WTC11 (cell line): ENCODE measurements at regions not wholly inside any gene's neighbourhood (a gene's known extent, or its start where the extent isn't known, plus 50 kb on each side); places are given as distances from the start of the nearest gene placed in this dataset.

Experiments
- ATAC-seq: fragments of 200-7000 bp; cut with Tn5 transposase; 2 replicates; pipeline ENCODE4 v1.10.0; 2021; ENCODE audit warnings: mild to moderate bottlenecking, moderate library complexity
- CTCF ChIA-PET: fragments of 300-600 bp; sonication (Branson Sonifier 250); formaldehyde crosslinking; loops from one replicate; lab custom pipeline; 2021; ENCODE audit warnings: antibody characterized with exemption; lab: Charles Lee
- POLR2A ChIA-PET: fragments of 350-600 bp; sonication (Branson Sonifier 250); formaldehyde crosslinking; loops from one replicate; lab custom pipeline; 2021; ENCODE audit warnings: antibody characterized with exemption; lab: Charles Lee
- DNase-seq: peaks from one replicate; pipeline ENCODE4 v3.0.0; 2021; ENCODE audit warnings: low spot score
- H3K27ac Mint-ChIP-seq: 2 replicates; pipeline ENCODE4 v1.8.0; 2021; ENCODE audit warnings: mixed read lengths
- H3K27me3 Mint-ChIP-seq: 2 replicates; pipeline ENCODE4 v1.8.0; 2021; ENCODE audit warnings: low read depth, mild to moderate bottlenecking, moderate library complexity, mixed read lengths
- H3K36me3 Mint-ChIP-seq: 2 replicates; pipeline ENCODE4 v1.8.0; 2021; ENCODE audit warnings: mixed read lengths
- H3K4me1 Mint-ChIP-seq: 2 replicates; pipeline ENCODE4 v1.8.0; 2022; ENCODE audit warnings: mixed read lengths
- H3K4me3 Mint-ChIP-seq: 2 replicates; pipeline ENCODE4 v1.8.0; 2021; ENCODE audit warnings: mild to moderate bottlenecking, moderate library complexity, mixed read lengths
- H3K9me3 Mint-ChIP-seq: 2 replicates; pipeline ENCODE4 v1.8.0; 2021; ENCODE audit warnings: mixed read lengths
- ELF4 ChIP-seq: sonication (generic); formaldehyde crosslinking; IDR thresholded peaks from 2 replicates; pipeline ENCODE4 v1.8.1; 2022; ENCODE audit warnings: low read depth, mild to moderate bottlenecking, moderate library complexity, missing genetic modification reagents
- ETV6 ChIP-seq: sonication (generic); formaldehyde crosslinking; IDR thresholded peaks from 2 replicates; pipeline ENCODE4 v1.8.1; 2022; ENCODE audit warnings: mild to moderate bottlenecking, missing genetic modification reagents
- GTF2I ChIP-seq: fragments of 250-450 bp; sonication (Bioruptor Pico); conservative IDR thresholded peaks from 2 replicates; pipeline ENCODE4 v1.4.0; 2021; ENCODE audit warnings: mild to moderate bottlenecking
- IRF2 ChIP-seq: sonication (generic); formaldehyde crosslinking; IDR thresholded peaks from 2 replicates; pipeline ENCODE4 v1.8.0; 2022; ENCODE audit warnings: low read depth, missing genetic modification reagents, borderline replicate concordance
- NFATC4 ChIP-seq: fragments of 250-450 bp; sonication (Bioruptor Pico); IDR thresholded peaks from 2 replicates; pipeline ENCODE4 v1.9.0; 2021; ENCODE audit warnings: mild to moderate bottlenecking
- NR2C2 ChIP-seq: sonication (generic); formaldehyde crosslinking; IDR thresholded peaks from 2 replicates; pipeline ENCODE4 v1.8.0; 2022; ENCODE audit warnings: mild to moderate bottlenecking, missing genetic modification reagents
- OVOL2 ChIP-seq: fragments of 250-450 bp; sonication (Bioruptor Pico); IDR thresholded peaks from 2 replicates; pipeline ENCODE4 v1.9.0; 2021; ENCODE audit warnings: mild to moderate bottlenecking, borderline replicate concordance
- TEAD4 ChIP-seq: sonication (generic); formaldehyde crosslinking; IDR thresholded peaks from 2 replicates; pipeline ENCODE4 v1.8.0; 2022; ENCODE audit warnings: mild to moderate bottlenecking, missing genetic modification reagents
- TP53 ChIP-seq: sonication (generic); formaldehyde crosslinking; IDR thresholded peaks from 2 replicates; pipeline ENCODE4 v1.8.1; 2023; ENCODE audit warnings: mild to moderate bottlenecking, missing genetic modification reagents
- ZNF317 ChIP-seq: sonication (generic); formaldehyde crosslinking; IDR thresholded peaks from 2 replicates; pipeline ENCODE4 v1.8.1; 2023; ENCODE audit warnings: low read depth, mild to moderate bottlenecking, moderate library complexity, missing genetic modification reagents, borderline replicate concordance
- ZNF396 ChIP-seq: fragments of 250-450 bp; sonication (Bioruptor Pico); IDR thresholded peaks from 2 replicates; pipeline ENCODE4 v1.8.0; 2021; ENCODE audit warnings: mild to moderate bottlenecking, moderate library complexity, borderline replicate concordance
- TF ChIP-seq, protein P1 (sequence below): fragments of 250-450 bp; sonication (Bioruptor Pico); IDR thresholded peaks from 2 replicates; pipeline ENCODE4 v2.1.2; 2022; ENCODE audit warnings: mild to moderate bottlenecking, moderate library complexity
- TF ChIP-seq, protein P2 (sequence below): sonication (generic); formaldehyde crosslinking; IDR thresholded peaks from 2 replicates; pipeline ENCODE4 v1.8.1; 2022; ENCODE audit warnings: mild to moderate bottlenecking, missing genetic modification reagents, moderate library complexity, borderline replicate concordance
- TF ChIP-seq, protein P3 (sequence below): sonication (generic); formaldehyde crosslinking; IDR thresholded peaks from 2 replicates; pipeline ENCODE4 v1.8.0; 2023; ENCODE audit warnings: missing genetic modification reagents
- TF ChIP-seq, protein P4 (sequence below): sonication (generic); formaldehyde crosslinking; conservative IDR thresholded peaks from 2 replicates; pipeline ENCODE4 v1.8.1; 2023; ENCODE audit warnings: mild to moderate bottlenecking, low read depth, missing genetic modification reagents, moderate library complexity
- TF ChIP-seq, protein P5 (sequence below): sonication (generic); formaldehyde crosslinking; IDR thresholded peaks from 2 replicates; pipeline ENCODE4 v1.8.1; 2023; ENCODE audit warnings: mild to moderate bottlenecking, missing genetic modification reagents, borderline replicate concordance

DNA sequence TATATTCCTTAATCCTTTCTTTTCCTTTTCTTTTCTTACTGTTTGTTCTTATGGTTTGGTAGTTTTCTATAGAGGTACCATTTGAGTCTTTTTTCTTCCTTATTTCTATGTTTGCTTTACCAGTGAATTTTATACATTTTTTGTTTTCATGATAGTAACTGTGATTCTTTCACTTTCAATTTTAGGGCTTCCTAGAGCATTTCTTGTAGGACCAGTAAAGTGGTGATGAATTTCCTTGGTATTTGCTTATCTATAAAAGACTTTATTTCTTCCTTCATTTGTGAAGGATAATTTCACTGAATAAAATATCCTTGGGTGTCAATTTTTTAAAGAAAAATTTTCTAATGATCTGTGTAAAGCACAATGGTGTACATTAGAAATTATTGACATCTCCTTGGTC, 637.4 kb downstream of the CD109 start (continued):
- no peak for TF ChIP-seq ETV6 (CRISPR knock-in tag)

DNA sequence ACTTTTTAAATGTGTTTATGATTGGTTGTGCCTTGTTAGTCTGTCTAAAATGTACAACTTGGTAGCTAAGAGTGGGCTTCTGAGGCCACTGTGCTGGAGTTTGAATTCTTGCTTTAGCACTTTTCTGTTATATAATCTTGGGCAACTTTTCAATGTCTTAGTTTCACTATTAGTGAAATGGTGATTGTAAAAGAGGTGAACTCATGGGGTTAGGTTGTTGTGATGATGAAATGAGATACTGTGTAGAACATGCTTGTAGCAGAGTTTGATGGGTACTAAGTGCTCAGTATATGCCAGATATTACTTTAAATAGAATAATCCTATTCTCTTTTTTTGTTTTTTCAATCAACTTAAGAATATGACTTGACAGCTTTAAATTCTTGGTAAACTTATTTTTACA, 624.7 kb downstream of the CD109 start:
- peak overlapping the region; percentile 12; the same call in 1 of the 2 replicates for H3K27ac Mint-ChIP-seq
- POLR2A ChIA-PET = no interaction called here
- H3K36me3 Mint-ChIP-seq = no peaks in the 10 kb centered on the region
- H3K4me3 Mint-ChIP-seq = no peak overlapping the region
- CTCF ChIA-PET = no interaction called here
- ATAC-seq = no peak
- no peaks in the 10 kb centered on the region; the same call in 1 of the 2 replicates for H3K27me3 Mint-ChIP-seq
- no peak for DNase-seq
- peaks cover 23% of the 10 kb centered on the region for H3K4me1 Mint-ChIP-seq
- H3K9me3 Mint-ChIP-seq = peaks cover 11% of the 10 kb centered on the region
- TF ChIP-seq ZNF317 (CRISPR knock-in tag) = no peak
- TF ChIP-seq, protein P1, sequence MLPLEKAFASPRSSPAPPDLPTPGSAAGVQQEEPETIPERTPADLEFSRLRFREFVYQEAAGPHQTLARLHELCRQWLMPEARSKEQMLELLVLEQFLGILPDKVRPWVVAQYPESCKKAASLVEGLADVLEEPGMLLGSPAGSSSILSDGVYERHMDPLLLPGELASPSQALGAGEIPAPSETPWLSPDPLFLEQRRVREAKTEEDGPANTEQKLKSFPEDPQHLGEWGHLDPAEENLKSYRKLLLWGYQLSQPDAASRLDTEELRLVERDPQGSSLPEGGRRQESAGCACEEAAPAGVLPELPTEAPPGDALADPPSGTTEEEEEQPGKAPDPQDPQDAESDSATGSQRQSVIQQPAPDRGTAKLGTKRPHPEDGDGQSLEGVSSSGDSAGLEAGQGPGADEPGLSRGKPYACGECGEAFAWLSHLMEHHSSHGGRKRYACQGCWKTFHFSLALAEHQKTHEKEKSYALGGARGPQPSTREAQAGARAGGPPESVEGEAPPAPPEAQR (CRISPR knock-in tag) = no peak
- TF ChIP-seq, protein P2, sequence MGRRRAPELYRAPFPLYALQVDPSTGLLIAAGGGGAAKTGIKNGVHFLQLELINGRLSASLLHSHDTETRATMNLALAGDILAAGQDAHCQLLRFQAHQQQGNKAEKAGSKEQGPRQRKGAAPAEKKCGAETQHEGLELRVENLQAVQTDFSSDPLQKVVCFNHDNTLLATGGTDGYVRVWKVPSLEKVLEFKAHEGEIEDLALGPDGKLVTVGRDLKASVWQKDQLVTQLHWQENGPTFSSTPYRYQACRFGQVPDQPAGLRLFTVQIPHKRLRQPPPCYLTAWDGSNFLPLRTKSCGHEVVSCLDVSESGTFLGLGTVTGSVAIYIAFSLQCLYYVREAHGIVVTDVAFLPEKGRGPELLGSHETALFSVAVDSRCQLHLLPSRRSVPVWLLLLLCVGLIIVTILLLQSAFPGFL (CRISPR knock-in tag) = no peak
- TF ChIP-seq, protein P3, sequence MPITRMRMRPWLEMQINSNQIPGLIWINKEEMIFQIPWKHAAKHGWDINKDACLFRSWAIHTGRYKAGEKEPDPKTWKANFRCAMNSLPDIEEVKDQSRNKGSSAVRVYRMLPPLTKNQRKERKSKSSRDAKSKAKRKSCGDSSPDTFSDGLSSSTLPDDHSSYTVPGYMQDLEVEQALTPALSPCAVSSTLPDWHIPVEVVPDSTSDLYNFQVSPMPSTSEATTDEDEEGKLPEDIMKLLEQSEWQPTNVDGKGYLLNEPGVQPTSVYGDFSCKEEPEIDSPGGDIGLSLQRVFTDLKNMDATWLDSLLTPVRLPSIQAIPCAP (CRISPR knock-in tag) = no peak
- no peak for TF ChIP-seq ELF4 (CRISPR knock-in tag)
- no peak for TF ChIP-seq IRF2 (CRISPR knock-in tag)
- TF ChIP-seq TP53 (CRISPR knock-in tag) = no peak
- no peak for TF ChIP-seq GTF2I (CRISPR knock-in tag)
- TF ChIP-seq TEAD4 = no peak
- TF ChIP-seq, protein P4, sequence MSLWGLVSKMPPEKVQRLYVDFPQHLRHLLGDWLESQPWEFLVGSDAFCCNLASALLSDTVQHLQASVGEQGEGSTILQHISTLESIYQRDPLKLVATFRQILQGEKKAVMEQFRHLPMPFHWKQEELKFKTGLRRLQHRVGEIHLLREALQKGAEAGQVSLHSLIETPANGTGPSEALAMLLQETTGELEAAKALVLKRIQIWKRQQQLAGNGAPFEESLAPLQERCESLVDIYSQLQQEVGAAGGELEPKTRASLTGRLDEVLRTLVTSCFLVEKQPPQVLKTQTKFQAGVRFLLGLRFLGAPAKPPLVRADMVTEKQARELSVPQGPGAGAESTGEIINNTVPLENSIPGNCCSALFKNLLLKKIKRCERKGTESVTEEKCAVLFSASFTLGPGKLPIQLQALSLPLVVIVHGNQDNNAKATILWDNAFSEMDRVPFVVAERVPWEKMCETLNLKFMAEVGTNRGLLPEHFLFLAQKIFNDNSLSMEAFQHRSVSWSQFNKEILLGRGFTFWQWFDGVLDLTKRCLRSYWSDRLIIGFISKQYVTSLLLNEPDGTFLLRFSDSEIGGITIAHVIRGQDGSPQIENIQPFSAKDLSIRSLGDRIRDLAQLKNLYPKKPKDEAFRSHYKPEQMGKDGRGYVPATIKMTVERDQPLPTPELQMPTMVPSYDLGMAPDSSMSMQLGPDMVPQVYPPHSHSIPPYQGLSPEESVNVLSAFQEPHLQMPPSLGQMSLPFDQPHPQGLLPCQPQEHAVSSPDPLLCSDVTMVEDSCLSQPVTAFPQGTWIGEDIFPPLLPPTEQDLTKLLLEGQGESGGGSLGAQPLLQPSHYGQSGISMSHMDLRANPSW (CRISPR knock-in tag) = no peak
- no peak for TF ChIP-seq ZNF396
- TF ChIP-seq, protein P5, sequence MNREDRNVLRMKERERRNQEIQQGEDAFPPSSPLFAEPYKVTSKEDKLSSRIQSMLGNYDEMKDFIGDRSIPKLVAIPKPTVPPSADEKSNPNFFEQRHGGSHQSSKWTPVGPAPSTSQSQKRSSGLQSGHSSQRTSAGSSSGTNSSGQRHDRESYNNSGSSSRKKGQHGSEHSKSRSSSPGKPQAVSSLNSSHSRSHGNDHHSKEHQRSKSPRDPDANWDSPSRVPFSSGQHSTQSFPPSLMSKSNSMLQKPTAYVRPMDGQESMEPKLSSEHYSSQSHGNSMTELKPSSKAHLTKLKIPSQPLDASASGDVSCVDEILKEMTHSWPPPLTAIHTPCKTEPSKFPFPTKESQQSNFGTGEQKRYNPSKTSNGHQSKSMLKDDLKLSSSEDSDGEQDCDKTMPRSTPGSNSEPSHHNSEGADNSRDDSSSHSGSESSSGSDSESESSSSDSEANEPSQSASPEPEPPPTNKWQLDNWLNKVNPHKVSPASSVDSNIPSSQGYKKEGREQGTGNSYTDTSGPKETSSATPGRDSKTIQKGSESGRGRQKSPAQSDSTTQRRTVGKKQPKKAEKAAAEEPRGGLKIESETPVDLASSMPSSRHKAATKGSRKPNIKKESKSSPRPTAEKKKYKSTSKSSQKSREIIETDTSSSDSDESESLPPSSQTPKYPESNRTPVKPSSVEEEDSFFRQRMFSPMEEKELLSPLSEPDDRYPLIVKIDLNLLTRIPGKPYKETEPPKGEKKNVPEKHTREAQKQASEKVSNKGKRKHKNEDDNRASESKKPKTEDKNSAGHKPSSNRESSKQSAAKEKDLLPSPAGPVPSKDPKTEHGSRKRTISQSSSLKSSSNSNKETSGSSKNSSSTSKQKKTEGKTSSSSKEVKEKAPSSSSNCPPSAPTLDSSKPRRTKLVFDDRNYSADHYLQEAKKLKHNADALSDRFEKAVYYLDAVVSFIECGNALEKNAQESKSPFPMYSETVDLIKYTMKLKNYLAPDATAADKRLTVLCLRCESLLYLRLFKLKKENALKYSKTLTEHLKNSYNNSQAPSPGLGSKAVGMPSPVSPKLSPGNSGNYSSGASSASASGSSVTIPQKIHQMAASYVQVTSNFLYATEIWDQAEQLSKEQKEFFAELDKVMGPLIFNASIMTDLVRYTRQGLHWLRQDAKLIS = no peak
- TF ChIP-seq OVOL2 (CRISPR knock-in tag) = no peak
- TF ChIP-seq NFATC4 (CRISPR knock-in tag) = no peak
- TF ChIP-seq NR2C2 (CRISPR knock-in tag) = no peak
- TF ChIP-seq, all 79 proteins: peak for 0
